Activated CD8-positive, alpha-beta T cell treated with anti-CD3 and anti-CD28 coated beads, Interleukin-2, amount 10 ng/mL, durations not matched to agents 7 days and 5 days (primary cell): ENCODE measurements at regions not wholly inside any gene's neighbourhood (a gene's known extent, or its start where the extent isn't known, plus 50 kb on each side); places are given as distances from the start of the nearest gene placed in this dataset.
"Not testable (repeated sequence)": the region's sequence is repeated elsewhere in the genome, so short reads cannot be mapped to it uniquely, and the experiment has no call there.

Experiments used
- ATAC-seq: fragments of 150-1000 bp; cut with Tn5 transposase; one replicate; pipeline ENCODE4 v1.10.0; 2021; ENCODE audit warnings: moderate library complexity
- CTCF ChIA-PET: fragments of 350-600 bp; sonication (Branson Sonifier 250); formaldehyde crosslinking; loops from one replicate; lab custom pipeline; 2021; ENCODE audit warnings: antibody characterized with exemption; lab: Charles Lee
- POLR2A ChIA-PET: fragments of 350-600 bp; sonication (Branson Sonifier 250); formaldehyde crosslinking; loops from one replicate; lab custom pipeline; 2021; ENCODE audit warnings: antibody characterized with exemption; lab: Charles Lee
- DNase-seq: peaks from one replicate; pipeline ENCODE4 v3.0.0-alpha.2; 2020
- H3K27ac Mint-ChIP-seq: one replicate; pipeline ENCODE4 v1.8.0; 2021; ENCODE audit warnings: mild to moderate bottlenecking, mixed read lengths
- H3K27me3 Mint-ChIP-seq: one replicate; pipeline ENCODE4 v1.8.0; 2021; ENCODE audit warnings: low read depth, mixed read lengths
- H3K36me3 Mint-ChIP-seq: one replicate; pipeline ENCODE4 v1.8.0; 2021; ENCODE audit warnings: low read depth, mixed read lengths
- H3K4me1 Mint-ChIP-seq: one replicate; pipeline ENCODE4 v1.8.0; 2021; ENCODE audit warnings: low read depth, mixed read lengths
- H3K4me3 Mint-ChIP-seq: one replicate; pipeline ENCODE4 v1.8.0; 2021; ENCODE audit warnings: mild to moderate bottlenecking, mixed read lengths
- H3K9me3 Mint-ChIP-seq: one replicate; pipeline ENCODE4 v1.8.0; 2022; ENCODE audit warnings: mixed read lengths; ENCODE audit not compliant: insufficient read depth

GRCh38 chr5:96196407-96196806, 234.8 kb upstream of the ELL2 start:
- no peak for ATAC-seq
- Mint-ChIP-seq H3K27ac (no peak overlapping the region), H3K4me1 (no peaks in the 10 kb centered on the region), H3K36me3 (no peaks in the 10 kb centered on the region), H3K4me3 (no peak overlapping the region), H3K27me3 (peaks cover 8% of the 10 kb centered on the region), H3K9me3 (no peaks in the 10 kb centered on the region)
- ChIA-PET CTCF (no interaction called here), POLR2A (no interaction called here)
- DNase-seq, result no peak

- peaks cover 4% of the 10 kb centered on the region for H3K27me3 Mint-ChIP-seq
- CTCF ChIA-PET, result no interaction called here
- no peak for ATAC-seq
Measured at GRCh38 chr5:96195123-96195522, 233.5 kb upstream of the ELL2 start.

GRCh38 chr5:96194593-96194992, 232.9 kb upstream of the ELL2 start:
- H3K36me3 Mint-ChIP-seq, result no peaks in the 10 kb centered on the region

More at GRCh38 chr5:96195123-96195522, 233.5 kb upstream of the ELL2 start:
- no peak overlapping the region for H3K4me3 Mint-ChIP-seq
- DNase-seq, result no peak
- no peaks in the 10 kb centered on the region for H3K4me1 Mint-ChIP-seq
- no peaks in the 10 kb centered on the region for H3K9me3 Mint-ChIP-seq
- no peaks in the 10 kb centered on the region for H3K36me3 Mint-ChIP-seq
- POLR2A ChIA-PET, result no interaction called here
- H3K27ac Mint-ChIP-seq, result no peak overlapping the region

GRCh38 chr5:96193946-96194345, 232.3 kb upstream of the ELL2 start:
- no peaks in the 10 kb centered on the region for H3K9me3 Mint-ChIP-seq
- DNase-seq (no peak), ATAC-seq (no peak)
- H3K36me3 Mint-ChIP-seq, result no peaks in the 10 kb centered on the region
- ChIA-PET CTCF (no interaction called here), POLR2A (no interaction called here)
- H3K4me1 Mint-ChIP-seq, result no peaks in the 10 kb centered on the region
- H3K27me3 Mint-ChIP-seq, result peaks cover 9% of the 10 kb centered on the region
- no peak overlapping the region for H3K4me3 Mint-ChIP-seq
- H3K27ac Mint-ChIP-seq, result no peak overlapping the region

More at GRCh38 chr5:96194593-96194992, 232.9 kb upstream of the ELL2 start:
- POLR2A ChIA-PET, result no interaction called here
- Mint-ChIP-seq H3K27me3 (peaks cover 4% of the 10 kb centered on the region), H3K27ac (no peak overlapping the region), H3K4me3 (no peak overlapping the region), H3K4me1 (no peaks in the 10 kb centered on the region), H3K9me3 (no peaks in the 10 kb centered on the region)
- CTCF ChIA-PET, result no interaction called here
- no peak for DNase-seq
- no peak for ATAC-seq

- POLR2A ChIA-PET, result no interaction called here
- DNase-seq (no peak), ATAC-seq (no peak)
- no peaks in the 10 kb centered on the region for H3K4me1 Mint-ChIP-seq
- CTCF ChIA-PET, result no interaction called here
- H3K9me3 Mint-ChIP-seq, result no peaks in the 10 kb centered on the region
- H3K36me3 Mint-ChIP-seq, result no peaks in the 10 kb centered on the region
- H3K4me3 Mint-ChIP-seq, result no peak overlapping the region
- no peak overlapping the region for H3K27ac Mint-ChIP-seq
- H3K27me3 Mint-ChIP-seq, result peaks cover 11% of the 10 kb centered on the region
Measured at GRCh38 chr5:96189987-96190386, 228.3 kb upstream of the ELL2 start.

- Mint-ChIP-seq H3K36me3 (no peaks in the 10 kb centered on the region), H3K9me3 (no peaks in the 10 kb centered on the region), H3K4me1 (no peaks in the 10 kb centered on the region), H3K27me3 (peaks cover 11% of the 10 kb centered on the region), H3K27ac (no peak overlapping the region), H3K4me3 (no peak overlapping the region)
- DNase-seq (no peak), ATAC-seq (no peak)
- ChIA-PET CTCF (no interaction called here), POLR2A (no interaction called here)
Measured at GRCh38 chr5:96189028-96189826, 227.6 kb upstream of the ELL2 start.

GRCh38 chr5:96187309-96188027, 225.8 kb upstream of the ELL2 start:
- no peaks in the 10 kb centered on the region for H3K4me1 Mint-ChIP-seq
- ATAC-seq (no peak), DNase-seq (no peak)
- CTCF ChIA-PET, result no interaction called here
- POLR2A ChIA-PET, result no interaction called here
- H3K9me3 Mint-ChIP-seq, result no peaks in the 10 kb centered on the region
- peaks cover 11% of the 10 kb centered on the region for H3K27me3 Mint-ChIP-seq
- H3K36me3 Mint-ChIP-seq, result no peaks in the 10 kb centered on the region
- H3K27ac Mint-ChIP-seq, result no peak overlapping the region
- no peak overlapping the region for H3K4me3 Mint-ChIP-seq

GRCh38 chr5:96184510-96184909, 222.9 kb upstream of the ELL2 start:
- peaks cover 12% of the 10 kb centered on the region for H3K27me3 Mint-ChIP-seq
- H3K4me1 Mint-ChIP-seq, H3K27ac Mint-ChIP-seq, H3K9me3 Mint-ChIP-seq, H3K36me3 Mint-ChIP-seq, ATAC-seq, H3K4me3 Mint-ChIP-seq, CTCF ChIA-PET, POLR2A ChIA-PET, DNase-seq: not testable (repeated sequence)

- ChIA-PET POLR2A (no interaction called here), CTCF (no interaction called here)
- no peaks in the 10 kb centered on the region for H3K4me1 Mint-ChIP-seq
- no peaks in the 10 kb centered on the region for H3K9me3 Mint-ChIP-seq
- no peaks in the 10 kb centered on the region for H3K36me3 Mint-ChIP-seq
- H3K4me3 Mint-ChIP-seq, result no peak overlapping the region
- peaks cover 13% of the 10 kb centered on the region for H3K27me3 Mint-ChIP-seq
- ATAC-seq, result no peak
- H3K27ac Mint-ChIP-seq, result no peak overlapping the region
- no peak for DNase-seq
Measured at GRCh38 chr5:96180684-96181435, 219.2 kb upstream of the ELL2 start.

GRCh38 chr5:96177303-96177869, 215.7 kb upstream of the ELL2 start:
- Mint-ChIP-seq H3K27ac (no peak overlapping the region), H3K4me3 (no peak overlapping the region)
- ATAC-seq, result no peak

GRCh38 chr5:96176022-96176421, 214.4 kb upstream of the ELL2 start:
- Mint-ChIP-seq H3K27ac (no peak overlapping the region), H3K4me3 (no peak overlapping the region), H3K36me3 (no peaks in the 10 kb centered on the region), H3K27me3 (peaks cover 11% of the 10 kb centered on the region), H3K9me3 (no peaks in the 10 kb centered on the region), H3K4me1 (no peaks in the 10 kb centered on the region)
- POLR2A ChIA-PET, result no interaction called here
- CTCF ChIA-PET, result no interaction called here
- no peak for DNase-seq
- ATAC-seq, result no peak

More at GRCh38 chr5:96177303-96177869, 215.7 kb upstream of the ELL2 start:
- ChIA-PET POLR2A (no interaction called here), CTCF (no interaction called here)
- Mint-ChIP-seq H3K9me3 (no peaks in the 10 kb centered on the region), H3K4me1 (no peaks in the 10 kb centered on the region), H3K27me3 (peaks cover 11% of the 10 kb centered on the region), H3K36me3 (no peaks in the 10 kb centered on the region)
- DNase-seq, result no peak

GRCh38 chr5:96175090-96175489, 213.4 kb upstream of the ELL2 start:
- Mint-ChIP-seq H3K4me1 (no peaks in the 10 kb centered on the region), H3K9me3 (no peaks in the 10 kb centered on the region), H3K4me3 (no peak overlapping the region), H3K36me3 (no peaks in the 10 kb centered on the region), H3K27ac (no peak overlapping the region), H3K27me3 (peaks cover 11% of the 10 kb centered on the region)
- ChIA-PET CTCF (no interaction called here), POLR2A (no interaction called here)
- ATAC-seq (no peak), DNase-seq (no peak)
